DND-41 (cell line): ENCODE measurements at regions not wholly inside any gene's neighbourhood (a gene's known extent, or its start where the extent isn't known, plus 50 kb on each side); places are given as distances from the start of the nearest gene placed in this dataset.

ENCODE experiments used
- EZH2 ChIP-seq: IDR thresholded peaks from 3 replicates; pipeline ENCODE4 v1.6.1; 2012; ENCODE audit warnings: borderline replicate concordance, low read depth, mild to moderate bottlenecking, moderate library complexity, low read length, inconsistent platforms; ENCODE audit not compliant: severe bottlenecking
- TF ChIP-seq, protein P1 (sequence below): IDR thresholded peaks from 2 replicates; pipeline ENCODE4 v1.5.1; 2012; ENCODE audit warnings: borderline replicate concordance, low read length, moderate library complexity, mild to moderate bottlenecking; ENCODE audit not compliant: poor library complexity, severe bottlenecking; ENCODE audit errors: extremely low read depth

DNA sequence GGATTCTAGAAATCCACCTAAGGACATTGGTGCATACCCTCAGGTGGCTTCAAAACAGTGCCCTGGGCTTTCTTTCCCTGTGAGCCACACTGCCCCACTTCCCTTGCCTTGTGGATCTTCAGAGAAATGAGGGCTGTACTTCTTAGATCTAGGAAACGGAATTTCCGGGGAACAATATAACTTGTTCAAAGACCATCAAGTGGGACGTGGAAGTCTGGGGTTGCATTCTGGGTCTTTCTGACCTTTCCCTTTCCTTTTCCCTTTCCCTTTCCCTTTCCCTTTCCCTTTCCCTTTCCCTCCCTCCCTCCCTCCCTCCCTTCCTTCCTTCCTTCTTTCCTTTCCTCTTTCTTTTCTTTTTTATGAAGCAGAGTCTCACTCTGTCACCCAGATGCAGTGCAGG, 97.1 kb upstream of the SALL1 start:
- TF ChIP-seq, protein P1, sequence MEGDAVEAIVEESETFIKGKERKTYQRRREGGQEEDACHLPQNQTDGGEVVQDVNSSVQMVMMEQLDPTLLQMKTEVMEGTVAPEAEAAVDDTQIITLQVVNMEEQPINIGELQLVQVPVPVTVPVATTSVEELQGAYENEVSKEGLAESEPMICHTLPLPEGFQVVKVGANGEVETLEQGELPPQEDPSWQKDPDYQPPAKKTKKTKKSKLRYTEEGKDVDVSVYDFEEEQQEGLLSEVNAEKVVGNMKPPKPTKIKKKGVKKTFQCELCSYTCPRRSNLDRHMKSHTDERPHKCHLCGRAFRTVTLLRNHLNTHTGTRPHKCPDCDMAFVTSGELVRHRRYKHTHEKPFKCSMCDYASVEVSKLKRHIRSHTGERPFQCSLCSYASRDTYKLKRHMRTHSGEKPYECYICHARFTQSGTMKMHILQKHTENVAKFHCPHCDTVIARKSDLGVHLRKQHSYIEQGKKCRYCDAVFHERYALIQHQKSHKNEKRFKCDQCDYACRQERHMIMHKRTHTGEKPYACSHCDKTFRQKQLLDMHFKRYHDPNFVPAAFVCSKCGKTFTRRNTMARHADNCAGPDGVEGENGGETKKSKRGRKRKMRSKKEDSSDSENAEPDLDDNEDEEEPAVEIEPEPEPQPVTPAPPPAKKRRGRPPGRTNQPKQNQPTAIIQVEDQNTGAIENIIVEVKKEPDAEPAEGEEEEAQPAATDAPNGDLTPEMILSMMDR = no peak
- TF ChIP-seq EZH2 = no peak
